ENCODE measurements at regions not wholly inside any gene's neighbourhood (a gene's known extent, or its start where the extent isn't known, plus 50 kb on each side); places are given as distances from the start of the nearest gene placed in this dataset.

DNA sequence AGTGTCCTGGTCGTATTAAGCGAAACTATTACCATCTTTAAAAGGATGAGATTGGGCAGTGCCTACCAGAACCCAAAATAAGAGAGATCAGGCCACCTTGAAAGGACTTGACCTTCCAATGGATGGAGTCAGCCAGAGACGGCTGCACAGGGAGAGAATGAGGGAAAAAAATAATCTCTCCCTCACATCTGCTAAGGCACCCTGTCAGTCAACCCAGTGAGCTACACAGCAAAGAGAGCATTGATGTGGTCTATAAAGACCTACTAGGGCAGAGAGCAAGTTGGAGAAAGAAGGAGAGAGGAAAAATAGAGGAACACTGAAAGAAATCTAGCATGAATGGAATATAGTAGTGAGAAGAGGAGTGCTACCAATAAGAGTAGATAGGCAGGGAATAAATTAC is 68.0 kb upstream of the FTMT start:
- TF ChIP-seq FOSB (CRISPR knock-in tag; IDR thresholded peaks at IDR 0.05) (no peak), RFX5 (IDR thresholded peaks at IDR 0.05) (no peak), CHD2 (IDR thresholded peaks at IDR 0.05; ENCODE audit: low read length, partially characterized antibody) (no peak)
